IPS DF 4.7 (cell line): ENCODE measurements at regions not wholly inside any gene's neighbourhood (a gene's known extent, or its start where the extent isn't known, plus 50 kb on each side); places are given as distances from the start of the nearest gene placed in this dataset.

Source experiments
- DNase-seq: peaks from one replicate; pipeline ENCODE4 v3.0.0-alpha.2; 2013; ENCODE audit warnings: low spot score; ENCODE audit errors: extremely low read depth

DNA sequence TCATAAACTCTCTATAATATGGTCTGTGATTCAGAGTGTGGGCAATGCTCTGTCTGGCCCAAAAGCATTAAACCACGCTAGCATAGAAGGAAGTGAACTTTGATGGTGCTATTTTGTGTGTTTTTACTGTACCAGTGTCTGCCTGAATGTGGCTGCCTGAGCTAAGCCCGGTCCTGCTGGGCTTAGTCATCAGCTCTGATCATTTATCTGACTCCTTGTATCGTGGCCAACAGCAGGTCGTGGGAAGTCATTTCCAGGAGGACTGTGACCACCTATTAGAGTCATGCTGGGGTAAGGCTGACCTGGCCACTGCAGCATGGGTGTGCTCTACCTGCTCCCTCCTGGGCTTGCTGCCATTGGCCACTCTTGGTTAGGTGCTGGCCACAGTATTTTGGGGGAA lies 239.1 kb upstream of the CEP162 start:
- DNase-seq, result no peak

DNA sequence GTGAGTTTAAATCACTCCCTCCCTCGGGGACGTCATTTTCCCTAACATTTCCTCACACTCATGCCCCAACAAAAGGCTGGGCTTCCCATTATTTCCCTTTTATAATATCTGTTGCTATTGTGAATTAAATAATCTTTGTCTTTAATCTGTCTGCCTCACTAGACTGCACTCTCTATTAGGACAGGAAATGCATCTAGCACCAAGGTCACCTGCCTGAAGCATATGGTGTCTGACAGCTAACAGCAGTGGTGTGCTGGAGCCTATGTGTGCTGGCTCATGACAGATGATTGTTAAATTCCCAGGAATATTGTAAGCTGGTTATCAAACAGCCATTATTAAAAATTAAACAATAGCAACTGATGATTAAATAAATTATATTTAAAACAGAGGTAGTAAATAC lies 237.0 kb upstream of the CEP162 start:
- DNase-seq, result no peak

DNA sequence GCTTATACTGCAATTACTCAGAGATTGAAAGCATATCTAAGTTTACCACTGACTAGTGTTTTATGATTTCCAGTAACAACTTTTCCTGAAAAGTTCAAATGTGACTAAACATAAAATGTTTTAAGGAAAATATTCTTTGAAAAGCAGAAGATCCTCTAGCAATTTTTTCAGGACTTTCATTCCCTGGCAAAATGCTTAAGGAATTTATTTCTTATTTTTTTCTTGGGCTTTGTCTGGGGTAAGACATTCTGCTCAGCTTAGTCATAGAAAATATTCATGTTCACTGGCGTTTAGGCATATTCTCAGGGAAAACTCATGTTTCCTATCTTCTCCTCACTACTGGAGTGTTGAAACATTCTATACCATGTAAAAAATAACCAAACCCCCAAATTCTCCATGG lies 235.3 kb upstream of the CEP162 start:
- no peak for DNase-seq

DNA sequence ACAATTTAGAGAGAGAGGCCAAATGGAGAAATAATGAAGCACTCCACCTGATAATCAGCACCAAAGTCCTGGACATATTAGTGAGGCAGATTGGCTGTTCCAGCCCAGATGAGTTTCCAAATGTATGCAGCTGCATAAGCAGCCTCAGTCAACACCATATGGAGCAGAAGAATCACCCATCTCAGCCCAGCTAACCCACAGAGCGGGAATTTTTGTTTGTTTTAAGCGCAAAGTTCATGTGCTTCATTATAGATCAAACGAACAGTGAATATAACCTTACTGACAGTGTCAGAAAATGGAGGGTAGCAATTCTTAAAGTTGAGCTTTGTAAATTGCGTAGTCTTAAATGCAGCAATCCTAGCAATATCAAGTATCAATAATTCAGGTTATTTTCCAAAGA lies 234.0 kb upstream of the CEP162 start:
- DNase-seq, result no peak

DNA sequence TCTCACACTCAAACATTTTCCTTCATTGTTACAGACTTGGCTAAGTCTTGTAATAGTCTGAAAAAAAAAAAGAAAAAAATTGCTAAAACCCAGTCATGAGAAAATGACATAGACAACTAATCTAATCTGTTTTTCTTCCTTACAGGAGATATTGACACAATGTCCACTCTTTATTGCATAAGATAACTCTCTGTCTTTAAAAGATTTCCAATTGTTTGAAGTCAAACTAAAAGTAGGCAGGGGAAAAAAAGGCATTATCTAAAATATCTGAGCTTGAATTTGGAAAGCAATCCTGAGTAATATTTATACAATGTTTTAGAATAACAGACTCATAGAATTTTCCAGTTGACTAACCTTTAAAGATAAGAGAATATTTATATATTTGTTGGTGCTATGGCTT lies 233.0 kb upstream of the CEP162 start:
- no peak for DNase-seq

DNA sequence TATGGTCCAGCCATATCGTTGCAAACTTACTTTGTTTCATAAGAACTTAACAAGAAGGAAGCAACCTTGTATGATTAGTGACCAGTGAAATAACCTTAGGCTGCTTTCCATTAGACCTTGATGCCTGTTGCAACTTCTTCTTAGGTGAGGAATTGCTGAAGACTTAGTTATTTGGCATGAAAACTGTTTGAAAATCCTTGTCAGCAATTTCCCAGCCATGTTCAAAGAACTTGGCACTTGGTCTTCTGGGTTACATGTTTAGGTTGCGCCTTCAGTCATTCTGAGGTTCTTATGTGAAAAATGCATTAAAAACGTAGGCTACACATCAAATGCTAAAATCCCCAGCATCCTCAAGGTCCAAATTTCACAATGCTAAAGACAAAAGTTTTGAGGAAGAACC lies 232.0 kb upstream of the CEP162 start:
- no peak for DNase-seq

DNA sequence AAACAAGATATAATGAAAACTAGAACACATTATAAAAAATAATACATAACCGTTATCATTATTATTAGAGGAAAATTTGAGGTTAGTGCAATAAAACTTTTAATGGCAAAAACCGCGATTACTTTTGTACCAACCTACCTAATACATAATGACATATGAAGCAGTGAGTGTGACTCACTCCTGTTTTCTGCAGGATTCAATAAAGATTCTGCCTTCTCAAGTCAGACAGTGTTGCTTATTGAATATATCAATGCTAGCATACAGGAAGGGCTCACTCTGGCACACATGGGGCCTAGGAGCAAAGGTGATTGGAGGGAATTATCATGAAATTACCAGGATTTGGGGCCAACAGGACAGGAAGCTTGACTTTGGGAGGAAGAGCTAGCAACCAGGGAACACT lies 230.8 kb upstream of the CEP162 start:
- DNase-seq, result no peak

DNA sequence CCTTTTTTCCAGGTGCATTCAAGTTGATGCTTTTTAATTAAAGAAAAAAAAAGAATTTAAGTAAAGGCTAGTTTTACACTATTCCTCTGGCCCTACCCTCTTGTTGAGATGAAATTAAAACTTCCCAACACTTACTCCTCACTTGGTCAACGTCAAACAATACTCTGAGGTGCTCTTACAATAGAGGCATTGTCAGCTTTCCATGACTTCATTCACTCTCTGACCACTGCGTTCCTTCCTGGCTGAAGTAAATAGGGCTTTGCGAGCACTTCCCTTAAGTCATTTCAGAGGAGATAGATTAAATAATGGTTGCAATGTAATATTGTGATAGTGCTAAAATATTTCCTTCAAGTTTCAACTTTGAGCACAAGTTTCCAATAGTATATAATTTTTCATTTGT lies 229.8 kb upstream of the CEP162 start:
- no peak for DNase-seq

DNA sequence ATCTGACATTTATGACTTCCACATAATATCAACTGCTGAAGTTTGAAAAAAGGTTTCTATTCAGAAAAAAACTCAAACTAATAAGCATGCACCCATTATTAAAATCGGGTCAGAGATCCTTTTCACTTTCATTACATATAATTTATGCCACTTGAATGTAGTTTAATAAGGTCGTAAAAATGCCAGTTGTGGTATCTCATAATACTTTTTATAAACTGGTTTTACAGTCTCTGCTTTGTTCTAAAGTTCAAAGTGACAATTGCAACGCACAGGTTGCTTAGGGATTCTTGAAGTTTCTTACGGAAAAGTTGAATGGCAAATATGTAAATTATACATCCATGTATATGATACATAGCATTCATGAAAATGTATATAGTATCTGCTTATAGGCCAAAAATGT lies 229.4 kb upstream of the CEP162 start:
- no peak for DNase-seq

DNA sequence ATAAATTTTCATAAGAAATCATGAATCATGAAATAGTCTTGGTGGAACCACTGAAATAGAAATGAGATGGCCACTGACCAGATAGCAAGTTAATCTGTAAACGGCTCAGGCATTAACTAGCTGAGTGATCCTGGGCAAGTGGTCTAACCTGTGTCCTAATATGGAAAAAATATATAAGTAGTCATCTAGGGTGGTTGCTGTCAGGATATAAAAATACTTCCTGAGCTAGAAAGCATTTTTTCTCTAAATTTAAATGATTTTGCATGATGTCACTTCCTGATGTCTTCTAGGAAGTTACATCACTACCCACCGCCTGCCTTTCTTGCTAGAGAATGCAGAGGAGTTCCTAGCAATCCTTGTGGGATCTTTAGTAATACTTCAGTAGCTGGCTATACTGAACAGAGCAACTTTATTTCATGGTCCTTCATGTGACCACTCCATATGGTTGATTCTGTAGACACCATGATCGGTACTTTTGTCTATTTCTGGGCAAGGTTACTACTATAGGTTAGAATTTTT lies 228.1 kb upstream of the CEP162 start:
- no peak for DNase-seq

DNA sequence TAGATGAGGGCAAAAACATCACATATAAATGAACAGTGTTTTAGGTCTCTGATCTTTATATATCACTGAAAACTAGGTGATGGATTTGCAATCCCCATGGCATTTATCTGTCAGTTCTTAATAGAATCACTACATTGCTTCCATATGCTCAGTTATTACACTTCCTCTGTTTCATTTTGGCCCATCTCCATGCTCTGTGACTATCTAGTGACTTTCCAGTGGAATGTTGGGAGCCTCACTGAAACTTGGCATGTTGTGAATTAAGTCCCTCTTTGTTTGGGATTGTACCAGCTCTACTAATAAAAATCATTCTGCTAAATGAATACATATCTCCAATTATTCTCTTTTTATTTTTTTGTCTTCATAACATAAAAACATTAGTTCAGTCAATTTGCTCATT lies 226.1 kb upstream of the CEP162 start:
- DNase-seq, result no peak

DNA sequence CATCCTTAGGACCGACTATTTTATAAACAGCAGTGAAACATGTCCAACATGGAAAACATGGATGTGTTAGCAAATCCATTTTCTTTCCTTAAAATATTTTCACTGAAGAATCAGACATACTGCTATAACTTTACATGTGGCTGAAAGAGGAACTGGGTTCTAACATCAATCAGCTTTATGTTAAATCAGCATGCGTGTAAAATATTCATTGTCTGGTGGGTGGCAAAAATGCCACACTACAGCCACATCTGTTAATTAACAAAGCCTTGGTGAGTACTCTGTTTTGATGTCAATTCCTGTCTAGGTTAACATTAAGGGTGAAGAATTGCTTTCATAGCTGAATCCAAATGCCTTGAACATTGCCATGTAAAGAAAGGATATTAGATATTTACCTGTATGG lies 222.6 kb upstream of the CEP162 start:
- DNase-seq, result no peak

DNA sequence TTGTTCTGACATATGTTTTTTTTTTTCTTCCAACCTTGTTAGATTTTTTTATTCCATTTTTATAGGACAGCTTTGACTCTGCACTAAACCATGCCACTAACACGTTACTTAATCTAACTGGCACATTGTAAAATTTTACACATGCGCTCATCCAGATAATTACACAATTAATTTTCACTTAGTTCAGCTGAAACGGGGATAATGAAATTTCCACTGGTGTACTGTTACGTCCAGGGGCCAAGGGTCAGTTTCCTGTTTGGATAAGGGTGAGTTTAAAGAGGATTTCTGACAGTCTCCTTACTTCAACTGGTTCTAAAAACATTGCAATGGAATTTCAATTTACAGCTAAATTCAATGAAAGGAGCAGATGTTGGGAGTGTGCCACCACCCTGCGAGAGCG lies 221.8 kb upstream of the CEP162 start:
- no peak for DNase-seq

DNA sequence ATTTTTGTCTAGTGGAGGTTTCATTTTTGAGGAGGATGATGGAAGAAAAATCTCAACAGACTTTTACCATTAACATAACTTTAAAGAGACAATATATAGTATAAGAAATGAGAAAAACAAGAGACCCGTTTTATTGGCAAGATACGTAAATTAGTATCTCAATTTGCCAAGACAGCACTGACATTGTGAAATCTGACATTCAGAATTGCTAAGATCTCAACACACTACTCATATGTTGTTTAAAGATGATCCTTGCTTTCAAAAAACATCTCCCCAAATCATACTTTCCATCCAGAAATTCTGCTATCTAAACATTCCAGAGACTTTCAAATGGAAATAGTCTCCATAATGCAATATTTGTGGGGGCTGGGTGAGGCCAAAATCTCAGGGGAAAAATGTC lies 220.9 kb upstream of the CEP162 start:
- DNase-seq, result no peak

DNA sequence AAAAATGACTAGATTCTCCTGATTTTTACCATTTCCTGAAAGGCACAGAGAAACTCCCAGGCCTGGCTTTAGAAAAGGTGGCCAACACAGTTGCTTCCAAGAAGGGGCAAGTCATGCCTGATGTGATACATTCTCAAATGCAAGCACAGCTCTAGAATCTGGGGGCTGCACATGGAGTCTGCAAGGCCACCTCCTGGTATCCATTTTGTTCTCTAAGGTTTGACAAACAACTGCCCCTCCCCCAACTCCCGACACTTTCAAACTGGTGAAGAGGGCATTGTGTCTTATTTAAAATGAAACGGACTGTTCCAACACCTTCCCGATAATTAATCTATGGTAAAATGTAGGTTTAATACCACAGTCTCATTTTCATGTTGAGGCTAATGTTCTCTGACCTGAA lies 220.2 kb upstream of the CEP162 start:
- no peak for DNase-seq

DNA sequence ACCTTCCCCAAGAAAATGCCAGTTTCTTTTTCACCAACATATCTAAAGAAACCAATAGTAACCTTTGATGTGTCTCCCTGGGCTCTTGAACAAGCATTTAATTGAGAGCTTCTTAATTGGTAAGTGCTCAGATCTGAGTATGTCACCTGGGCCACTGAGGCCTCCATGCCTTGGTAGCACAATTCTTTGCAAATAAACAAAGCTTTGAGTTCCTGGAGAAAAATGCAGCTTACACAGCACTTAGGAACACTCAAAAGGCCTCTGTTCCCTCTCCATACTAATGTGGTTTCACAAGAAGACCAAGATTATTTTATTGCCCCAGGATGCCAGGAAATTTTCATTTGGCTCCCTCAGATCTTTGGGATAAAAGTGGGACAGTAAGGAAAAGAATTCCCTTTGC lies 217.6 kb upstream of the CEP162 start:
- DNase-seq, result no peak

DNA sequence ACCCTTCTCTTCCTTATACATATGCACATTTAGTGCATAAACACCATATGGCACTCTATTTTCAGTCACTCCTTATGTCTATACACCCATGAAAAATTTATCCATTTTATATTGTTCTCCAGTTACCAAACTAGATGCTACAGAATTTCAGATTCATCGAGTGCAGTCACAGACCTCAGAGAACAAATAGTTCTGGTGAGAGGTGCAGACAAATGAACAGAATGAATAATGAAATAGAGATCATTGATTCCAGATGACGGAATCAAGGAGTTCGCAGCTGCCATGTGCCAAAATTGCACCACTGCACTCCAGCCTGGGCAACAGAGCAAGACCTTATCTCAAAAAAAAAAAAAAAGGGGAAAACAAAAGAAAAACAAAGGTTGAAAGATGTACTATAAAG lies 214.8 kb upstream of the CEP162 start:
- no peak for DNase-seq

DNA sequence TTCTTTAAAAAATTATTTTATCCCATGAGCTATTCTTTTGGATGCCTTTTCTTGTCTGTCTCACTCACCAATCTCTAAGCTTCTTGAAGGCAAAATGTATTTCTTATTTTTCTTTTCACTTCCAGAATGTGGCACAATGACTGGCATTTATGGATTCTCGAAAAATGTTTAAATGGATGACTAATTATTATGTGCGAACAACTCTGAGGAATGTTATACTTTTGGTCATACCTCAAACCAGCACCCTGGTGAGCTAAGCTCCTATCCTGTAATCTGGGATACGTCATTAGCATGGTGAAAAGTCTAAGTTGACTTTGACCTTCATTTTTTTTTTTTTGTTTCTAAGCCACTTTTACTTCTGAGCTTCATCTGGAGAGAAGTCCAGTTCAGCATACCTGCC lies 214.0 kb upstream of the CEP162 start:
- no peak for DNase-seq

DNA sequence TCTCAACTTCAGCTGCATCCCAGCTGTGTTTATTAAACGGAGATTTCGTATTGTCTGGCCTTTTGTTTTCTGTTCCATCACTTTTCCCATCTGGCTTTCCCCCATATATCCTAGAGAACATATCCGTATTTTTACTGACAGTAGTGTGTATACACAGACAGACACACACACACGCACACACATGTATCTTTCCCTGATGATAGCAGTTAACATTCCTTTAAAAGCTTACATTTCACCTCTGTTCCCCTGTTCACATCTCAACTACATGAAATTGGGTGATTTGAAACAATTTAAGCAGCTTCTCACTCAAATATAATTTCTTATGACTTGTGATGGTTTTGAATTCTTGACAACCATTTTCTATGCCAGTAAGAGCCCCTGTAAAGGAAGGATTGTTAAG lies 207.1 kb upstream of the CEP162 start:
- no peak for DNase-seq

DNA sequence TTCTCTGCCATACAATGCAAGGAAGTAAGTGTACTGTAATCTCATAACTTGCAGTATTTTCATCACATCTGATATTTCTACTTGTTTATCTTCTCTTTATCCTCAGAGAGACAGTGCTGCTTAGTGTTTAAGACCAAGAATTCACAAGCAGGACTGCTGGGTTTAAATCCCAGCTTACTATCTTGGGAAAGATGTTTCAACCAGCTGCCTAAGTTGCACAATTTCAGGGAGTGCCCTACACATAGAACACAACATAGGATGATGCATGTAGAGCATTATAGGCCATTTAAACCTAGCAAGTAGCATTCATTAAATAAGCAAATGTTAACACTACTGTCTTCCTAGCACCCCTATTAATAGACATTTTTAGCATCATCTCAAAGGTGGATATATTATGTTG lies 205.2 kb upstream of the CEP162 start:
- DNase-seq, result no peak

DNA sequence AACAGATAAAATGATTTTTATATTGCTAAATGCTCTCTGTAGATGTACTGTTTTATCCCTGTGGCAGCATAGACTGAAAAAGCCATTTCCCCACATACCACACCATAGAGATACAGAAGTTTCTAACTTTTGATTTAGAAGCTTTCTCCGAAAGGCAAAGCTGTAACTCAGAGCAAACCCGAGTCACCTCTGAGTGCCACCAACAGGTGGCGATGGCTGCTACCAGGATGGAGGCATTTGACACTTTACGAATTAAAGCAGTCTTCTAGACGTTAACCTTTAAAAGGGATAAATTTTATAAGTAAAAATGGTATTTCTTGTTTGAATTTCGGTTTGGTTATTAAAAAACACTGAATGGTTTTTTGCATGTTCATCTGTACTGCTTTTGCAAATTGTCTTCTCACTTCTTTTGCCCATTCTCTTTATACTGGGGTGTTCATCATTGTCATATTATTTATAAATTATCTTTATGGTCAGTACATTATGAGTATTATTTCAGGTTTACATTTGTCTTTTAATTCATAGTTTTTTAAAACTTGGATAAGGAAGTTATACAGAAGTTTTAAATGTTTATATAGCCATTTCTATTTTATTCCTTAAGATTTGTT lies 201.0 kb upstream of the CEP162 start:
- DNase-seq, result no peak

DNA sequence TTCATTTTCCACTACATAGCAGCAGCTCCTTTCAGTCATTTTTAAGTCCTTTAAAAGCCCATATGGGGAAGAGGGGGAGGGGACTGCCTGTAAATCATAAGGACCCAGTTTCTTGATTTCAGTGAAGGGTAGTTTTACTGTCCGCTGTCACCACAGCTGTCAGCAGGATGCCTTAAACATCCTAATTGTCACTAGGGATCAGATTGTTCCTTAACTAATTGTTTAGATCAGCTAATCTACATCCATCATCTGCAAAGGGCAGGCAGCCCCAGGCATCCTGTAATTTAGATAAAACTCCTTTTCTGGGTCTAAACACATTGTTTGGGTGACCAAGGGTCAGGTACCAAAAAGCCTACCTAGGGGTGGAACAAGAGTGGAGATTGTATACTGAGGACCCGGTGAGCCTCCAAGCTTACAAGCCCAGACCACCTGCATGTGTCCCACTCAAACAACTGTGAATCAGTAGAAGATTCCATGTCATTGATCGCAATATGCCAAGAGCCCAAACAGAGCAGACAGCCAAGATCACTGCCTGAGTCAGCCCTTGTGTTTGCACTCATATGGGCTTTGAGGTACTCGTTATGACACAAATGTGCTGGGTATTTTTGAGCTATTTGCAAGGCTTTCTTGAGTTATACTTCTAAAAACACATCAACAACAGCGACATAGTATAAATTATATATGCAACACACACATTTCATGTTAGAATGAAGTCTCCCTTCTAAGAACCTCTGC lies 198.7 kb upstream of the CEP162 start:
- DNase-seq, result no peak

DNA sequence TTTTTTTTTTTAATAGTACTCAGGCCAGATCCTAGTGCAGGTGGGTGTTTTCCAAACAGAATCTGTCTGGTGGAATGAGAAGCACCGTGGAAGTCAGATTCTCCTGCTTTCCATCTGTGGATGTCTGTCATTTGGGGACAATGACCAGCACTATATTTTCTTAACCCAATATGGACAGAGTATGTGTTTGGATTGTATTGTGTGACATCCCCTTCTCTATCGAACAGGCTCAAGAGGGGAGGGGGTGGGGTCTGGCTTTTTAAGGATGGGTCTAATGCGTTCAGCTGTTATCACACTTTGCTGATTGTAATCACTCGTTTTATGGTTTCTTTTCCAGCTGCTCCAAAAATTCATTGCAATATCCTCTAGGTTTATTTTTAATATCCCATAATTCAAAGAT lies 197.5 kb upstream of the CEP162 start:
- DNase-seq, result no peak
